ENCODE measurements at regions not wholly inside any gene's neighbourhood (a gene's known extent, or its start where the extent isn't known, plus 50 kb on each side); places are given as distances from the start of the nearest gene placed in this dataset.

DNA sequence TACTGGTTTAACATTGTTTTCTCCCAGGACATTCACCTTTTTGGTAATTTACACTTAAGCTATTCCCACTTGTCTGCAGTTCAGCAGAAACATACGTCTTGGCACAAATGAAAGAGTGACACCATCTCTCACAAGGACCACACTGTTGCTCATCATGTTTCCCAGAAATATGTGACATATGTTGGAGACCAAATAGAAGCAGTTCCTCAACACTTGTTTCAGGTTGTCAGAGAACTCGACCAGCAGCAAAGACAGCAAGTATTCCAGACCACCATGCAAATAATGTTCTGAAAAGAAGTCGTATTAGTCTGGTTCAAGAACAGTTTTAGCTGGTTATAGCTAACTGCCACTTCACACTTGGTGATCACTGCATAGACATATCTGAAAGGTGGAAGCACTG, 81.3 kb upstream of the KLF6 start:
- no TSS peak for BruUV-seq (replicated peaks)
- CTCF ChIA-PET, result no interaction called here
- H4K20me1 ChIP-seq (ENCODE audit: low read length), result no peaks in the 10 kb centered on the region
- H3K27ac ChIP-seq (ENCODE audit: low read length), result no peak overlapping the region
- H3K9me3 ChIP-seq (ENCODE audit: low read length), result no peaks in the 10 kb centered on the region
- no peak overlapping the region for H3K9ac ChIP-seq (ENCODE audit: low read length)
- no peaks in the 10 kb centered on the region for H3K9me2 ChIP-seq (replicated peaks; ENCODE audit: low read length)
- H3K36me3 ChIP-seq (ENCODE audit: low read depth, low read length), result no peaks in the 10 kb centered on the region
- H3K27me3 ChIP-seq (ENCODE audit: low read length), result no peaks in the 10 kb centered on the region
- peaks cover 18% of the 10 kb centered on the region for H3K4me1 ChIP-seq (ENCODE audit: insufficient read depth, low read length)
- TF ChIP-seq EZH2phosphoT487 (IDR thresholded peaks at IDR 0.05; ENCODE audit: borderline replicate concordance, low read length) (no peak), EZH2 (IDR thresholded peaks at IDR 0.05; ENCODE audit: low read length, unreplicated experiment) (no peak)
- TF ChIP-seq, protein P1, sequence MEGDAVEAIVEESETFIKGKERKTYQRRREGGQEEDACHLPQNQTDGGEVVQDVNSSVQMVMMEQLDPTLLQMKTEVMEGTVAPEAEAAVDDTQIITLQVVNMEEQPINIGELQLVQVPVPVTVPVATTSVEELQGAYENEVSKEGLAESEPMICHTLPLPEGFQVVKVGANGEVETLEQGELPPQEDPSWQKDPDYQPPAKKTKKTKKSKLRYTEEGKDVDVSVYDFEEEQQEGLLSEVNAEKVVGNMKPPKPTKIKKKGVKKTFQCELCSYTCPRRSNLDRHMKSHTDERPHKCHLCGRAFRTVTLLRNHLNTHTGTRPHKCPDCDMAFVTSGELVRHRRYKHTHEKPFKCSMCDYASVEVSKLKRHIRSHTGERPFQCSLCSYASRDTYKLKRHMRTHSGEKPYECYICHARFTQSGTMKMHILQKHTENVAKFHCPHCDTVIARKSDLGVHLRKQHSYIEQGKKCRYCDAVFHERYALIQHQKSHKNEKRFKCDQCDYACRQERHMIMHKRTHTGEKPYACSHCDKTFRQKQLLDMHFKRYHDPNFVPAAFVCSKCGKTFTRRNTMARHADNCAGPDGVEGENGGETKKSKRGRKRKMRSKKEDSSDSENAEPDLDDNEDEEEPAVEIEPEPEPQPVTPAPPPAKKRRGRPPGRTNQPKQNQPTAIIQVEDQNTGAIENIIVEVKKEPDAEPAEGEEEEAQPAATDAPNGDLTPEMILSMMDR (conservative IDR thresholded peaks at IDR 0.05; ENCODE audit: low read depth, low read length), result no peak
- H3K4me3 ChIP-seq (ENCODE audit: low read length), result no peak overlapping the region
- no peaks in the 10 kb centered on the region for H3K79me2 ChIP-seq (ENCODE audit: low read length)
- no peak overlapping the region for H2AFZ ChIP-seq (ENCODE audit: low read length)
- DNase-seq, result no peak
- ATAC-seq, result no peak
- no peaks in the 10 kb centered on the region for H3F3A ChIP-seq (ENCODE audit: low read length, unreplicated experiment)
- intact Hi-C loops (cut with micrococcal nuclease), result no loop called here
- H3K4me2 ChIP-seq (ENCODE audit: low read length), result no peak overlapping the region
- POLR2A ChIA-PET (ENCODE audit: unreplicated experiment), result no interaction called here

DNA sequence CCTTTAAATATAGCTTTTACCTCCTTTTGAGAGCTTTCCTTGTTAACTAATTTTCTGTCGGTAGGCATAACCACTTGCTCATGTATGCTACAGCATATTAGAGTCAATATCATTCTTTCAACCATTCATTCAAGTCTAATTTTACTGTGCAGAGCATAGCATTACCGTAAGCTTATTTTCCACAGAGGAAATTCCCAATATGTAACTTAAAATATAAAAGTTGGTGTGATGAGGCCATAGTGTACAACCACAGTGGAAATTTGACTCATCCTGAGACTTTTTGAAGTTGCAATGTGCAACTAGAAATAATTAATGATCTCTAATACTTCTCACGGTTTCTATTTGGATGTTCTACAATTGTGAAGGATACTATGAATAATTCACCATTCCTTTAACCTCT, 80.6 kb upstream of the KLF6 start:
- no peak overlapping the region for H3K27ac ChIP-seq (ENCODE audit: low read length)
- H3F3A ChIP-seq (ENCODE audit: low read length, unreplicated experiment), result no peaks in the 10 kb centered on the region
- no peaks in the 10 kb centered on the region for H3K79me2 ChIP-seq (ENCODE audit: low read length)
- H2AFZ ChIP-seq (ENCODE audit: low read length), result no peak overlapping the region
- H3K4me2 ChIP-seq (ENCODE audit: low read length), result no peak overlapping the region
- intact Hi-C loops (cut with micrococcal nuclease), result no loop called here
- no peaks in the 10 kb centered on the region for H3K36me3 ChIP-seq (ENCODE audit: low read depth, low read length)
- CTCF ChIA-PET, result no interaction called here
- no peak overlapping the region for H3K4me3 ChIP-seq (ENCODE audit: low read length)
- no peaks in the 10 kb centered on the region for H3K9me2 ChIP-seq (replicated peaks; ENCODE audit: low read length)
- BruUV-seq (replicated peaks), result no TSS peak
- no peaks in the 10 kb centered on the region for H3K27me3 ChIP-seq (ENCODE audit: low read length)
- no peaks in the 10 kb centered on the region for H4K20me1 ChIP-seq (ENCODE audit: low read length)
- H3K9ac ChIP-seq (ENCODE audit: low read length), result no peak overlapping the region
- DNase-seq, result no peak
- ATAC-seq, result no peak
- no peaks in the 10 kb centered on the region for H3K9me3 ChIP-seq (ENCODE audit: low read length)
- peaks cover 25% of the 10 kb centered on the region for H3K4me1 ChIP-seq (ENCODE audit: insufficient read depth, low read length)
- POLR2A ChIA-PET (ENCODE audit: unreplicated experiment), result interaction anchor here (0.6 kb wide), 1 partner anchor 42 kb away, joined by 3 read pairs; no protein-coding TSS in a partner anchor
- TF ChIP-seq, protein P1 (conservative IDR thresholded peaks at IDR 0.05; ENCODE audit: low read depth, low read length), result no peak
- TF ChIP-seq EZH2phosphoT487 (IDR thresholded peaks at IDR 0.05; ENCODE audit: borderline replicate concordance, low read length) (no peak), EZH2 (IDR thresholded peaks at IDR 0.05; ENCODE audit: low read length, unreplicated experiment) (no peak)

DNA sequence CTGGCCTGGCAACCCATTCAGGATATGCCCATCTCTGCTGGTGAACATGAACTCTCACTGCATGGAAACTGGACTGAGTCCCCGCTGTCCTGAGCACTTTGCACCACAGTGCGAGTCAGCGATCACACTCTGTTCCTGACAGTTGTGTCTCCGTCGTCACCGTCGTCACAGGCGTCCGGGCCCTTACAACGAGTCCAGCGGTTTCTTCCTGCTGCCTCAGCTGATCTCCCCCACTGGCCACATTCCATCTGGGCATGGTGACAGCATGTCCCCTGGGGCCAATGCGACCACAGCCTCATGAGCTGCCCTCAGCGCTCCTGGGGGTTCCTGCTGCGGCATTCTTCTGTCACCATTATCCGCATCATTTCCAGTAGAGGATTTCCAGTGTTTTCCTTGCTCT, 76.8 kb upstream of the KLF6 start:
- no peak overlapping the region for H2AFZ ChIP-seq (ENCODE audit: low read length)
- no peaks in the 10 kb centered on the region for H3K79me2 ChIP-seq (ENCODE audit: low read length)
- no peaks in the 10 kb centered on the region for H3K27me3 ChIP-seq (ENCODE audit: low read length)
- no peak overlapping the region for H3K4me3 ChIP-seq (ENCODE audit: low read length)
- intact Hi-C loops (cut with micrococcal nuclease), result no loop called here
- ChIA-PET POLR2A (ENCODE audit: unreplicated experiment) (no interaction called here), CTCF (no interaction called here)
- no TSS peak for BruUV-seq (replicated peaks)
- no peaks in the 10 kb centered on the region for H3K36me3 ChIP-seq (ENCODE audit: low read depth, low read length)
- DNase-seq (no peak), ATAC-seq (no peak)
- no peaks in the 10 kb centered on the region for H4K20me1 ChIP-seq (ENCODE audit: low read length)
- H3K27ac ChIP-seq (ENCODE audit: low read length), result no peak overlapping the region
- no peak overlapping the region for H3K4me2 ChIP-seq (ENCODE audit: low read length)
- TF ChIP-seq, protein P1 (conservative IDR thresholded peaks at IDR 0.05; ENCODE audit: low read depth, low read length), result no peak
- TF ChIP-seq EZH2phosphoT487 (IDR thresholded peaks at IDR 0.05; ENCODE audit: borderline replicate concordance, low read length) (no peak), EZH2 (IDR thresholded peaks at IDR 0.05; ENCODE audit: low read length, unreplicated experiment) (no peak)
- no peak overlapping the region for H3K9ac ChIP-seq (ENCODE audit: low read length)
- H3K9me2 ChIP-seq (replicated peaks; ENCODE audit: low read length), result no peaks in the 10 kb centered on the region
- H3F3A ChIP-seq (ENCODE audit: low read length, unreplicated experiment), result no peaks in the 10 kb centered on the region
- no peaks in the 10 kb centered on the region for H3K9me3 ChIP-seq (ENCODE audit: low read length)
- H3K4me1 ChIP-seq (ENCODE audit: insufficient read depth, low read length), result peaks cover 10% of the 10 kb centered on the region

Data from PC-3 (cell line).